IPS-NIHi7 (cell line): ENCODE measurements at regions not wholly inside any gene's neighbourhood (a gene's known extent, or its start where the extent isn't known, plus 50 kb on each side); places are given as distances from the start of the nearest gene placed in this dataset.
A peak's percentile ranks its signal among the peaks of the same experiment; 100 is the strongest.
"Not testable (repeated sequence)": the region's sequence is repeated elsewhere in the genome, so short reads cannot be mapped to it uniquely, and the experiment has no call there.

Source experiments
- DNase-seq: peaks from one replicate; pipeline ENCODE4 v3.0.0; 2012; ENCODE audit warnings: mixed read lengths; ENCODE audit errors: extremely low spot score

DNA sequence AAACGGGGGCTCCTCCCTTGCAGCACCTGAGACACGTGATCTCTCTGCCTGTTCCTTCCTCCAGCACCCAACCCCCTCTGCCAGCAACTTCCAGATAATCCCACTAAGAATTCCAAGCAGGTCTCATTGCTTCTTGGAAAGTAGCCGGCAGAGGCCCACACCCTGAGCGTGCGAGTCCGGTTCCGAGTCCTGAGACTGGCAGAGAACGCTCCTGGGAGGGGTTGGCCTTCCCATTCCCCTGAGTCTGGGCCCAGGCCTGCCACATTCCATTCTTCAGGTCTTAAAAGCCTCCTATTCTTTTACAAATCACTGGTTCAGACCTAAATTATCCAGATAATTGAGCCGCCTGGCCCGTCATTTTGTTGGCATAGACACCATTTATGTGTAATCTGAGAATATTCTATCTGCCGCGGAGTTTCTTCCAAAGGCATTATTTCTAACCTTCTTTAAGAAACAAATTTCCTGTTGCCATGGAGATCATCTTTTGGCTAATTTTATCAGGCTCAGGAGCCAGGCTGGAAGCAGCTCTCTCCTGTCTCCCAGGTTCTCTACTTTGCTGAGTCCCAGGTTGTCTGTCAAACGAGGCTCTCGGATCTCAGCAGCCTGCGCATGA lies 165.4 kb downstream of the MYCN start:
- peak; percentile 78 for DNase-seq

DNA sequence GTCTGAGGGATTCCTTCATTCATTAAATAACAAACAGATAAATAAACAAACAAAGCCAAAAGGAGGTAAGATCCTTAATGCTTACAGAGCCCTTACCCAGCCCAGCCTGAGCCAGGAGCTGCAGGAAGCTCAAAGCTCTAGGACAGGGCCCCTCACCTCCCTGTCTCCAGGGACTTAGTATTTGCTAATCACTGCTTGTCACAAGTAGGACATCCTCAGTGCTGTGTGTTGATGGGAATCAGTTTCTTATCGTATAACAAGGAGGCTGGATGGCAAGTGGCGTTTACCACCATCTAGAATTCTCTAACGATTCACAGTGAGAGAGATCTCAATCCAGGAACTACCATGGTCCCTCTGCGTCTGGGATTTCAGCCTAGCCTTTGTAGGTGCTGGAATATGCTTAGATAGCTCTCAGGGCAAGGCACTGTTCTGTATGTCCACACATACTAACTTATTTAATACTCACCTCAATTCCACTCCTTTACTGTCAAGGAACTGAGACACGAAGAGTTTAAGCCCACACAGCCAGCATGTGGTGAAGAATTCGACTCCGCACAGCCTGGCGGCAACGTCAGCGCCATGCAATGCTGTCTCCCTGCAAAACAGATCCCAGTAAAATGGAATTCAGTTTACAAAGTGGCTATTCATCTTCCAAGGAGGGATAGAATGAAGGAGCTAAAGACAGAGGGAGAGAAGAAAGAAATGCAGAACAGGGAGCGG lies 164.8 kb downstream of the MYCN start:
- DNase-seq = peak; percentile 54

DNA sequence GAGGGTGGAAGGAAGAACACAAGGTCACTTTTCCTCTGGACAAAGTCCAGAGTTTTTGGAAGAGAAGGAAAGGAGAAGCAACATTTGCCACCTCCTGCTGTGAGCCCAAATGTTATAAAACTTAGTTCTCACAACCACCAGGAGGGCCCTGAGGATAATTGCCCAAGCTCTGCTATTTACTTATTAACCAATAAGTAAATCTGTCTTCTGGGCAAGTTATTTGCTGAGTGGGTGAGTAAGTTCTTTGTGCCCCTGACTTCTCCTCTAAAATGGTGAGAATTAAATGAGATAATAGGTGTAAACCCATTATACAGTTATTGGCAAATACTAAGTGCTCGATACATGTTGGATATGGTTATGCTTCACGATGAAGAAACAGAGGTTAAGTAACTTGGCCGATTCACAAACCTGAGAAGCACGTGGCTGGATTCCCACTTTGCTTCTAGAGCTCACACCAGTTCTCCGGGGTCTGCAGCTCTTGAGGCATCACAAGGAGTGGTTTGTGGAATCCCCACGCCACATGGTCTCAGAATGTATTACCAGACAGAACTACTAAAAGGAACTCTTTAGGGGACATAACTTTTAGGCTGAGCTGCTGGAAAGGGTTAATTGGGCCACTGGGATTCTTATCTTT lies 164.1 kb downstream of the MYCN start:
- DNase-seq = no peak

DNA sequence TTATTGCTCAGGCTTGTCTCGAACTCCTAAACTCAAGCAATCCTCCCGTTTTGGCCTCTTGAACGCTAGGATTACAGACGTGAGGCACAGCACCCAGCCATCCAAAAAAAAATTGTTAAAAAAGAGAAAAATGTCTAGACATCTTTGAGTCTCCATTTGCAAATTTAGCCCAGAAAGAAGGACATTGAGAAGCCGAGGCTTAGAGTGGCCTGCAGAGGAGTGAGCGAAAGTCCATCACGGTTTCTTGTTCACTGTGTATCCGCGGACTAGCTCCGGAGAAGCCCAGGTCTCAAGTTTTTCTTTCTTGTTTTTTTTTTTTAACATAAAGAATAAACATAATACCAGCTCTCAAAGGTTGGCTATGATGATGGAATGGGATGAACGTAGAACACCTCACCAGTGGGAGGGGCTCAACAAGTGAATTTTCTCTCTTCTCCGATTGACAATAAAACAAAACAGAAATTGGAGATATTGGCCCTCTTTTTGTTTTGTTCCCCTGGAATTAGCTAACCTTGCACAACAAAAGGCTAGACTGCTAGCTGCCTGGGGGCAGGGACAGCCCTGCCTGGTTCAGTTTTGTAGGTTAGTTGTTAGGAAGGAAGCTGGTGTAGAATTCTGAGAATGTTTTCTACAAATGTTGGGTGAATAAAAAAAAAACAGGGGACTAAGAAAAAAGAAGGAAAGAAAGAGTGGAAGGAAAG lies 163.4 kb downstream of the MYCN start:
- DNase-seq = peak; percentile 34

DNA sequence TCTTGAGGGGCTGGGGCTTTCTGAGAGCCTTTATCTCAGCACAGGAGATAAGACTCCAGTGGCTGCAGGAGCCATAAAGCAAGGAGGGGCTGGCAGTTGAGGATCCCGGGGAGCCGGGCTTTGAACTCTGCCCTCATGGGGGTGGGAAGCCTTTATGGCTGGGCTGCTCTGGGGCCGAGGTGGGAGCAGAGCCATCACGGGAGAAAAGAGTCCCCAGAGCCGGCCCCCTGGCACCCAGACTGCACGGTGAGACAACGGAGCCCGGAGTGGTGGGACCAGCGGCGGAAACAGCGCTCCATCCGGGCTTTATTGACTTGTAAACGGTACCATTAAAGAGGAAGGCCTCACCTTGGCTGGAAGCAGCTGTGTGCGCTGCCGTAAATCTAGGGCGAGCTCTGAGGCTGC lies 162.6 kb downstream of the MYCN start:
- peak; percentile 51 for DNase-seq

DNA sequence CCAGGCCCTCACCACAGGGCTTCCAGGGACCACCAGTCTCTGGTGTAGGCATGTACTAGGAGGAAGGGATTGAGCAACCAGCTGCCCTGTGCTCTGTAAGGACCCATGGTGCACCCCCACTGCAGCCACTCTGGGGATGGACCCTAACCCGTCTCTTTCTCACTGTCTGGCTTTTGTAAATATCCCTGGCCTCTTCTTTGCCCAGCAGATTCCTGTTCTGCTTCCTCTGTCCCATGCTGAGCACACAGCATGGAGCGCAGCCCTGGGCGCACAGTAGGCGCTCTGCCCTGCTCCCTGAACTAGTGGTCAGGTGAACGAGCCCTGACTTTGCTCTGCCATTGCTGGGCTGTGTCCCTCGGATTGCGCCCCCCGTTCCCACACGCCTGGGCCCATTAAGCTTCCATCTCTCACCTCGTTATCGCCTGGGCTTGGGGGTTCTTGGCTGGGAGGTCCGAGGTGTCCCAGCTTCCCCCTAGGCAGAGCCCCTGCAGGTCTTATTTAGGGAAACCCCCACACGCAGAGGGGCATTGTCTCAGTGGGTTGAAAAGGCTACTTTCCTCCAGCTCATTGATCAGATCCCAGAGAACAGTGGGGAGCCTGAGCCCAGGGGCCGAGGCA lies 162.1 kb downstream of the MYCN start:
- no peak for DNase-seq

DNA sequence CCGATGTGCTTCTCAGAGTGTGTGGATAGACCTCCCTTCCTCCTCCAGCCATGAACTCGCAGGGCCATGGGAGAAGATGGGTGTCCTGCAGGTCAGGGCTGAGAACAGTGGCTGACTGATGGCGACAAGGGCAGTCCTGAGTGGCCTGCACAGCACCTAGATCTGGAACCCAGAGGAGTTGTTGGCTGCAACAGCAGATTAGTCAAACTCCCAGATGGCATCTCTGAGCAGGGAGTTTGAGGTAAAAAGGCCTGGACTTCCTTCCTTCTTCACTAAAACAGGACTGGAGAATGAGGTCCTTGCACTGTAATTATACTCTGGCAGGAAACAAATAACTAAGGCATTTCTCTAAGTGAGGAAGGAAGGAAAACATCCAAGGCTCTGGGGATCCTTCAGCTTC lies 160.8 kb downstream of the MYCN start:
- DNase-seq = no peak

DNA sequence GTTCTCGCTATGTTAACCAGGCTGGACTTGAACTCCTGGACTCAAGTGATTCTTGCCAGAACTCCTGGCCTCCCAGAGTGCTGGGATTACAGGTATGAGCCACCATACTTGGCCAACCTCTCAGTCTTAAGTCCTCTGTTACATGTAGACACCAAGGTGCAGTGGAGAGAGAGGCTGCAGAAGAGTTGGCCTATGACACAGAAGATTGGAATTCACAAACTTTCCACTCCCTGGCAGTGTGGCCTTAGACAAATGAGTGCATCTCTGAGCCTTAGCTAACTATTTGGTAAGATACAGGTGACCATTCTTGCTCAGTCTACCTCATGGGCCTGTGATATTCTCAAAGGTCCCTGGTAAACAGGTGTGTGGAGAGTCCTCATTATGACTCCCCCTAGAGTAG lies 159.7 kb downstream of the MYCN start:
- no peak for DNase-seq

DNA sequence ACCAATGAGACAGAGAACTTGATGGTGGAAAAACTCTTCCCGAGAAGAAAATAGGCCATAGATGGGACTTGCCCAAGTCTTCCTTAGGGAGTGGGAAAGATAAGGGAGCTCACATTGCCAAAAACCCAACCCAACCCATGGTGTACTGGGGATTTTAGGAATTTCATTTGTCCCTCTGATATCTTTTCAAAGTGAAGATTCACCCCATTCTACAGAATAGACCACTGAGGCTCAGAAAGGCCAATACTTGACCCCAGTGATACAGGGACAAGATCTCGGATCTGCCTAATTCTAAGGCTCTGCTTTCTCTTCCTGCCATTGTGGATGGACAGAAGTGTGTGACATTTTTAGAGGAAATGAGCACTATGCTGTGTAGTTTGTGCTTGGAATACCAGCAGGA lies 159.0 kb downstream of the MYCN start:
- no peak for DNase-seq

DNA sequence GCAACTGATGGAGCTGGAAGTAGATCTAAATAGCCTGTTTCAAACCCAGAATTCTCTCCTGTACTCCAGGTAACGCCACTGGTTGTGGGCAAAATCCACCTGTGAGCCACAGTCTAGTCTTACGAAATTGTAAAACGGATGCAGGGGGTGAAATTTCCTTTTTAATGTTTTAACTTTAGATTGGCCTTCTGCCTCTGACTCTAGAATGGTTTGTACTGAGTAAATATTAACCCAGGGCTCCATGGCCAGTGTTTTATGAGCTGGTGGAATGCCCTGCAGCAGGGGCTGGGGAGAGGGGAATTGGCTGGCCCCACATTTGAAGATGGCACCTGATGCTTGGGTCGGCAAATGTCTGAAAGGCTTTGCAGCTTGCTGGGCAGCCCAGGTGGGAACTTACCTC lies 156.6 kb downstream of the MYCN start:
- no peak for DNase-seq

DNA sequence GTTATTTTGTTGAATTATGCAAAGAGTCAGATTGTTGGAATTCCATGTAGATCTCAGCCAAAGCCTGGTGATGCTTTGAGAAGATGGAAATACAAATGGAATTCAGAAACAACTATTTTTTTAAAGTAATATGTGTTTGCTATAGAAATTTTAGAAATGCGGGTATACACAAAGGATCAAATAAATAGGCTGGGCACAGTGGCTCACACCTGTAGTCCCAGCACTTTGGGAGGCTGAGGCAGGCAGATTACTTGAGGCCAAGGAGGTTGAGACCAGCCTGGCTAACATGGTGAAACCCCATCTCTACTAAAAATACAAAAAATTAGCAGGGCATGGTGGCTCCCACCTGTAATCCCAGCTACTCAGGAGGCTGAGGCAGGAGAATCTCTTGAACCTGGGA lies 155.1 kb downstream of the MYCN start:
- DNase-seq = not testable (repeated sequence)

DNA sequence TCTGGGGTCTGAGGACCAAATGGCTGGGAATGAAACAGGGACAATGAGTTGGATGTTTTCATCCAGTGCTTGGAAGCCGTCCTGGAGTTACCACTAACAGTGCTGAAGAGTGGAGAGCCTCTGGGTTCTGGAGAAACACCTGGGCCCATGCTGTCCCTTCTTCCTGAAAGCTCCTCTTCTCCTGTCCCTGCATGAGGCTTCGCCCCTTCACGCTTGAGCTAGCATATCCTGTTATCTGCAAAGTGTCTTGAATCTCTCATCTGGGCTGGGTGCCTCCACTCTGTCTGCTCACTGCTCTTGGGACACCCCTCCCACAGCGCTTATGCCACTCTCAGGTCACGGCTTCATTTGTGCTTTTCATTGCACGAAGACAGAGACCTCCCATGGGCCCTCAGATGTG lies 154.5 kb downstream of the MYCN start:
- DNase-seq = no peak

DNA sequence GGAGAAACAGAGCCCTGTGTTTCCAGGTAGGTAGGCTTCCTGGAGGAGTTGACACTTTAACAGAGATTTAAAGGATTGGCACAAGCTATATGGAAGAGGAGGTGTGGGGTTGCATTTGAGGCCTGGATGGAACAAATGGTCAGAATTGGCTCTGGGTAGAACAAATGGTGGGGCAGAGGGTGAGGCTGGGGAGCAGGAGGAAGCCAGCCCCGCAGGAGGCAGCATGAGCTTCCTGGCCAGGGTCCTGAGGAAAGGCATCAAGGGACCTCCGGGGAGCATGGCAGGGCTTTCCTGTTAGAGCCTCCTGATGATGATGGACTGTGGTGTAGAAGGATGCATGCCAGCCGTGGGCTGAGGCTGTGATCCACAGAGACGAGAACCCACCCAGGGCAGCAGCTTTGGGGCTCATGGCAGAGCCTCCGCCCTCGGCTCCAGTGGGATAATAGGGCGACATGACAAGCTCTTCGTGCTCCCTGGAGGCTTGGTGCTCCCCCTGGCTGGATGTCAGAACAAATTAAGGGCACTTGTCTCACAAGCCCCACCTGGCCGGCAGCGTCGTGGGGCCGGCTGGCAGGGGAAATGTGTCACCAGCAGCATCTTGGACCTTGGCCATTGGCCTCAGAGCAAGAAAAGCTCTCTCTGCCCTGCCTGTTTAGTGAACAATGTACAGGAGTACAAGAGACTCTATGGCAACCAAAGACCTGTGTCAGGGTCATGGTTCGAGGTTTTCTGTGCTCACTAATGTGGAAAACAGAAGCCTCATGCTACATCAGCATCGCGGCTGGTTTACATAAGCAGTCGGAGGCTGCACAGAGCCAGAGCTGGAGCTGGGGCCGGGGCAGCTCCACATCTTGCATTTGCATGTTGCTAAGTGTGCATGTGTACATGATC lies 153.5 kb downstream of the MYCN start:
- no peak for DNase-seq

DNA sequence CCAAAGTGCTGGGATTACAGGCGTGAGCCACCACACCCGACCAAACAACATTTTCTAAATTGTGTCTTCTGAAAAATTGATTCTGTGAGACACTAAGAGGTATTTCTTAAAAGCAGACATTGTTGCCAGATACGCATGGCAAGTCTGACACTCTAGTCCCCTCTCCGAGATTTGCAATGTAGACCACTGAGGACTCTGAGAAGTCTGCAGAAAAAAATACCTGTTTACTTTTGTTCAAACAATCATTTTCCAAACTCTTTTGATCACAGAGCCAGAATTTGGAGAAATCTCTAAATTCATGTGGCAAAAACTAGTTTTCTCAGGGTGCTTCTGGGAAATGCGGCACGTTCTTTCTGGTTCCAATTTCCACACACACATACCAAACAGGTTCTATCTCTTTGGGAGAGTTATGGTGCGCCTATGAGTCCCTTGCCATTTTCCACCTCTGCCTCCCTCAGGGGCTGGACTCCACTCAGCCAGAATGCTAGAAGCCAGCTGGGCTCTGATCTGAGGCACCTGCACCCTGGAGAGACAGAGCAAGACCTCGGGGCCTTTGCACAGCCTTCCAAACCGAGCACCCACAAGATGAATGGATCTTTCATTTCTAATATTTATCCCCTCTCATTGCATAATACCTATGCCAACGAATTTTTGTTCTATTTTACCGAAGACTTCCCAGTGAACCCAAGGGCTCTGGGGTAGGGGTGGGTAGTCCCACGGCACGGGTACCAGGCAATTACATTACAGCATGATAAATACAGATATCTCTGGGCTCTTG lies 152.7 kb downstream of the MYCN start:
- no peak for DNase-seq

DNA sequence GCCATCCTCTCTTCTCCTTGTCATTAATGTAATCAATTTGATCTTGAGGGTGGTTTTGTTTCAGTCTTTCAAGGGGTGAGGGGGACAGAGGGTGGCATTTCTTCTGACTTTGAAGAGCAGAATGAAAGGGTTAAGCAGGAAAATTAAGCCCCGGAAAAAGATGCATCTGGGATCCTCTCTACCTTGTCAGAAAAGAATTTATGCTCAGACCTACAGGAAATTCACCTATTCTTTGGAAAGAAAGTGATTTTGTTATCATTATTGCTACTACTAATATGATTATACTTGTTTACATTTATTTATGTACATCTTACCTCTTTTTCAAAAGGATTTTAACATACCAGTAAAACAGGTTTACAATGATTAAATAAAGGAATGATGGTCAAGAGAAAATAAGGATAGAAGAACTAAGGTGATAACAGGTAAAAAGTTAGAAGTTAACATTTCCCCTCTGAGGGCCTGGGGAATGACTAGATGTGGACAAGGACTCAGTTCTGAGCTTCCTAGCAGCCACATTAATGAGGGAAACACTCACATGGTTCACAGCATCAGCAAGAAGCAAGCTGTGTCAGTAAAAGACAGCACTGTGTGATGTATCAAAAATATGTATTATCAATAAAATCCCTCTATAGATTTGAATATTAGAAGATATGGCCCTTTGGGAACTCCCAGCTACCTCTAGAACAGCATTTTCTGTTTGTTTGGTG lies 151.4 kb downstream of the MYCN start:
- no peak for DNase-seq

DNA sequence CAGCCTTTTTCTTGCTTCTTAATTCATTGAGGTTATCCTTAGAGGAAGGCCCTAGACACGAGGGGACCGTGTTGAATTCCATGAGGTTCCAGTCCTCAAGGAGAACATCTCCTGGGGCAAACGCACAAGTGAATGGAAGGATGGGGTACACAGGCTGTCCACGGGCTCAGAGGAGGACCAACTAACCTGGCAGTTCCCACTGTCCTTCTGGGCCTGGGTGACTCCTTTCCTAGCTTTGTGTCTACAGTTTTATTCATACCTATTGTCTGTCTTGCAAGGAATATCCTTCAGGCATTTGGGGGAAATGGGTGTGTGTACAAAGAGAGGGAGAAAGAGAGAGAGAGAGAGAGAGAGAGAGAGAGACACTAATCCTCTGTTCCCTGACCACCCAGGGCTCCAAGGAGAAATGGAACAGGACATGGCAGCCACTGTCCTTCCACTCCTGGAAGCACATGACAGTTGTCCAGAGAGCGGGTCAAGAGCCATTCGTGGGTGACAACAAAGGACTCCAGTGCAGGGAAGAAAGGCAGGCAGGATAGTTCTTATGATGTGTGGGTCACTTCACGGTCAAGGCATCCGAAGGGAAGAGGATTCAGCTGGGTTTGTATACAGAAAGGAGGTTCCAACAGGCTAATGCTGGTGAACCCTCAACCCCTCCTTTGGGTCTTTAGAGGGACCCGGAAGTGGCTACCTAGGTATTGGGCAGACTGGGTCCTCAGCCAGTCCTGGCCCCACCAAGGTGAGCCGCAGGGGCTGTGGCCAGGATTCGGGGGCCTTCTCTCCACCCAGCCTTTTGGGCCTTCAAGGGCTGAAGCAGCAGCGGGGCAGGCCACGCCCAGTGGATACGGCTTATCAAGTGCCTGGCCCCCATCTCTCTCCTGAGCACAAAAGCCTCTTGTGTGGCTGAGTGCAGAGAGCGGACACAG lies 150.6 kb downstream of the MYCN start:
- DNase-seq = no peak

DNA sequence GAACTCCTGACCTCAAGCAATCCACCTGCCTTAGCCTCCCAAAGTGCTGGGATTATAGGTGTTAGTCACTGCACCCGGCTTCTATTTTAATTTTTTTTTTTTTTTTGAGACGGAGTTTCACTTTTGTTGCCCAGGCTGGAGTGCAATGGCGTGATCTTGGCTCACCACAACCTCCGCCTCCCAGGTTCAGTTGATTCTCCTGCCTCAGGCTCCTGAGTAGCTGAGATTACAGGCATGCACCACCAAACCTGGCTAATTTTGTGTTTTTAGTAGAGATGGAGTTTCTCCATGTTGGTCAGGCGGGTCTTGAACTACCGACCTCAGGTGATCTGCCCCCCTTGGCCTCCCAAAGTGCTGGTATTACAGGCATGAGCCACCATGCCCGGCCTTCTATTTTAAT lies 149.1 kb downstream of the MYCN start:
- DNase-seq = not testable (repeated sequence)

DNA sequence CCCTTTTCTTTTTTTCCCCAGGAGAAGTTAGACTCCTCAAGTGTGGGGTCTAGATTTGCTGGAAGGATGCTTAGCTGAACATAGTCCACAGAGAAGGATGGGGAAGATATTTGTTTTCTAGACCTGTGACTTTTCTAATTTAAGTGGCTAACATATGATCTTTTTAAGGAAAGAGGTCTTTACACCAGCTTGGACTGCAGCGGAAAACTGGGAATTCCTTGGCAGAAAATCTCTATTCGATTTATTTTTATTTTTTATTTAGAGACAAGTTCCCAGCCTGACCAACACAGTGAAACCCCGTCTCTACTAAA lies 148.4 kb downstream of the MYCN start:
- DNase-seq = no peak
